ENCODE measurements at regions not wholly inside any gene's neighbourhood (a gene's known extent, or its start where the extent isn't known, plus 50 kb on each side); places are given as distances from the start of the nearest gene placed in this dataset.

GRCh38 chr2:167818521-167818920 is 428.9 kb downstream of the STK39 start:
- TF ChIP-seq POLR2AphosphoS5 (IDR thresholded peaks at IDR 0.05; ENCODE audit: low read depth, low read length) (no peak), REST (IDR thresholded peaks at IDR 0.05; ENCODE audit: insufficient read depth in 1 of 2, low read depth in 2 of 2, low read length in 1 of 2) (no peak)
